Fibroblast of the aortic adventitia (primary cell): ENCODE measurements at regions not wholly inside any gene's neighbourhood (a gene's known extent, or its start where the extent isn't known, plus 50 kb on each side); places are given as distances from the start of the nearest gene placed in this dataset.

Source experiments
- DNase-seq: peaks from one replicate; pipeline ENCODE4 v3.0.0-alpha.2; 2010; ENCODE audit warnings: low read depth
- H3K4me3 ChIP-seq: 2 replicates; pipeline ENCODE4 v1.5.1; 2011; ENCODE audit warnings: low read depth, mild to moderate bottlenecking, control low read depth, low read length, moderate library complexity
- CTCF ChIP-seq: IDR thresholded peaks from 2 replicates; pipeline ENCODE4 v1.5.1; 2011; ENCODE audit warnings: mild to moderate bottlenecking, low read length, control low read depth, inconsistent platforms; ENCODE audit not compliant: insufficient read depth

GRCh38 chr18:40651163-40651562 is 1303.9 kb upstream of the PIK3C3 start:
- no peak for DNase-seq
- H3K4me3 ChIP-seq = no peak overlapping the region
- no peak for TF ChIP-seq CTCF

GRCh38 chr18:40642692-40643229 is 1312.3 kb upstream of the PIK3C3 start:
- no peak for TF ChIP-seq CTCF
- no peak overlapping the region for H3K4me3 ChIP-seq
- DNase-seq = no peak

GRCh38 chr18:40631319-40631718 is 1323.7 kb upstream of the PIK3C3 start:
- DNase-seq = no peak
- no peak overlapping the region for H3K4me3 ChIP-seq
- no peak for TF ChIP-seq CTCF

GRCh38 chr18:40630496-40630895 is 1324.5 kb upstream of the PIK3C3 start:
- no peak overlapping the region for H3K4me3 ChIP-seq
- DNase-seq = no peak
- TF ChIP-seq CTCF = no peak

GRCh38 chr18:40624959-40625358 is 1330.1 kb upstream of the PIK3C3 start:
- no peak for DNase-seq
- TF ChIP-seq CTCF = no peak
- no peak overlapping the region for H3K4me3 ChIP-seq

GRCh38 chr18:40613721-40614120 is 1341.3 kb upstream of the PIK3C3 start:
- TF ChIP-seq CTCF = no peak
- no peak overlapping the region for H3K4me3 ChIP-seq
- no peak for DNase-seq

GRCh38 chr18:40612356-40612755 is 1342.7 kb upstream of the PIK3C3 start:
- H3K4me3 ChIP-seq = no peak overlapping the region
- DNase-seq = no peak
- no peak for TF ChIP-seq CTCF
